GM19372 (cell line): ENCODE measurements at regions not wholly inside any gene's neighbourhood (a gene's known extent, or its start where the extent isn't known, plus 50 kb on each side); places are given as distances from the start of the nearest gene placed in this dataset.
"Not testable (repeated sequence)": the region's sequence is repeated elsewhere in the genome, so short reads cannot be mapped to it uniquely, and the experiment has no call there.

Experiments used
- ATAC-seq: cut with Tn5 transposase; IDR thresholded peaks from one replicate; pipeline ENCODE4 v1.9.1; 2021; ENCODE audit warnings: mild to moderate bottlenecking, low read depth, moderate library complexity; ENCODE audit not compliant: unreplicated experiment

- ATAC-seq: peak; percentile 97
Observed at GRCh38 chr14:37874429-37875109, 279.1 kb downstream of the TTC6 start.

- ATAC-seq: no peak
Observed at GRCh38 chr14:37888234-37888633, 292.8 kb downstream of the TTC6 start.

- no peak for ATAC-seq
Observed at GRCh38 chr14:37889087-37889486, 293.7 kb downstream of the TTC6 start.

GRCh38 chr14:37890095-37890494 lies 294.7 kb downstream of the TTC6 start:
- ATAC-seq: no peak

GRCh38 chr14:37891500-37891899 lies 296.1 kb downstream of the TTC6 start:
- ATAC-seq: not testable (repeated sequence)

- ATAC-seq: no peak
Observed at GRCh38 chr14:37894463-37894862, 299.0 kb downstream of the TTC6 start.

GRCh38 chr14:37899365-37899764 lies 303.9 kb downstream of the TTC6 start:
- ATAC-seq: no peak

GRCh38 chr14:37900561-37900960 lies 305.1 kb downstream of the TTC6 start:
- no peak for ATAC-seq

- ATAC-seq: no peak
Observed at GRCh38 chr14:37901978-37902377, 305.7 kb upstream of the SSTR1 start.

DNA sequence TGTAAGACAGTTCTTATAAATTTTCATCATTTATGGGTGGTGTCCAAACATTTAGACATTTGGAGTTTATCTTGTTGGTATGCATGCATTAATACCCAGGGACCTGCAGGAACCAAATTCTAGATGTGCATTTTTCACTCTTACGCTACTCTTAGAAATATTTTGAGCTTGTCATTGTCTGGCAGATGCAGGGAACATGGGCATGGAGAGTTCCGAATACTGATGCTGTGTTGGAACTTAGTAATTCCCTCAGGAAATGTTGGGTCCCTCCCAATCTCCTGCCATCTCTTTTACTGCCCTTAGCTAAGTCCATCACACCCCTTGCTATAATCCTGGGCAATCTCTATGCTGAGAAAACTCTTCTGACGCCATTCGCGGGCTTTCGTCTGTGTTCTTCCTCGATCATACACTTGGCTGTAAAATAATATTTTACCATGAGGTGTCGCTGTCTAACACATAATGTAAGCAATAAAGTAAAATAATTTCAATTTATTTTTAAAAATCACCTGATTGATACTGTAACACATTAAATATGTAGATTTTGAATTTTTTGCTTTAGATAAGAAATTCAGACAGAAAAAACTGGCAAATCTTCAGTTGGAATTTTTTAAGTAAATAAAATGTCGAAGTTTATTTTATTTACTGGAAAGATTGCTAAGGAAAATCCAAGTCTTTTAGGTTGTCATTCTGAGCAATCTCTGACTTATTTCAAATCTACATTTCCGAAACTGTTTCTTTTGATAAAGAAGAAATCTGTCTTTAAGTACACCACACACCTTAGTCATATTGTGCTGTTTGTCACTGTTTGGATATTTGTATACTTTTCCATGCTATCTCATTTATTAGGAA lies 304.1 kb upstream of the SSTR1 start:
- ATAC-seq: no peak

- ATAC-seq: no peak
Observed at GRCh38 chr14:37924622-37925021, 283.1 kb upstream of the SSTR1 start.

DNA sequence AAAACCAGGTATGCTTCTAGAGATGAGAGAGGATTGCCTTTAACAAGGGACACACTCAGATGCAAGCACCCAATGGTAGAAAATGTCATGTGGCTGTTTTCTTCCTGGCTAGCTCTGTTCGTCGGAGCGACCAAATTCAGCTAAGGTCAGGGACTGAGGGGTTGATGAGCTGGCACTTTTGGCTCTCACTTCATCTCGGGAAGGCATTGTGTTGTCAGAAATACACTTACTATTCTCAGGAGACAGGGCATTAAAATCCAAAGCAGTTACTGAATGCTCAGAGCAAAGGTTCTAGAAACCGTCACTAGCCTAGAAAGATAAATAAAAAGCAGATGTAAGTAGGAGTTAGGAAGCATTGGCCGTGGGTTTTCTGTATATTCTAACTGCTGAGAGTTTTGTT lies 275.7 kb upstream of the SSTR1 start:
- ATAC-seq: no peak

DNA sequence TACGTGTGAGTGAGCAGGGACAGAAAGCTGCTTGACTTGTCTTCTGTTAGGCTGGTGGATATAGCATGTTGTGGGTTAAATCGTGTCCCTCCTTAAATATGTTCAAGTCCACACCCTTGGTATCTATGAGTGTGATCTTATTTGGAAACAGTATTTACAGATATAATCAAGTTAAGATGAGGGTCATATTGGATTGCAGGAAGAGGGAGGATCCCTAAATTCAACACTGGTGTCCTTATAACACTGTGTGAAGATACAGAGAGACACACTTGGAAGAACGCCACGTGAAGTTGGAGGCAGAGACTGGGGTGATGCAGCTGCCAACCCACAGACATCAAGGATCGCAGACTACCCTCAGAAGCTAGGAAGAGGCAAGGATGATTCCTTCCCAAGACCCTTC lies 275.2 kb upstream of the SSTR1 start:
- ATAC-seq: no peak

- no peak for ATAC-seq
Observed at GRCh38 chr14:37936971-37937370, 270.7 kb upstream of the SSTR1 start.

- ATAC-seq: no peak
Observed at GRCh38 chr14:37939442-37940028, 268.2 kb upstream of the SSTR1 start.

- ATAC-seq: no peak
Observed at GRCh38 chr14:37945959-37946358, 261.7 kb upstream of the SSTR1 start.

DNA sequence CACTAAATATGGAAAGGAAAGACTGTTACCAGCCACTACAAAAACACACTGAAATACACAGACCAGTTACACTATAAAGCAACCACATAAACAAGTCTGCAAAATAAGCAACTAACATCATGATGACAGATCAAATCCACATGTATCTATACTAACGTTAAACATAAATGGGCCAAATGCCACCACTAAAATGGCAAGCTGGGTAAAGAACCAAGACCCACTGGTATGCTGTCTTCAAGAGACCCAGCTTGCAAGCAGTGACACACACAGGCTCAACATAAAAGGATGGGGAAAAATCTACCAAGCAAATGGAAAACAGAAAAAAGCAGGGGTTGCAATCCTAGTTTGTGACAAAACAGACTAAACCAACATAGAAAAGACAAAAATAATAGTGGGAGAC lies 260.9 kb upstream of the SSTR1 start:
- no peak for ATAC-seq

DNA sequence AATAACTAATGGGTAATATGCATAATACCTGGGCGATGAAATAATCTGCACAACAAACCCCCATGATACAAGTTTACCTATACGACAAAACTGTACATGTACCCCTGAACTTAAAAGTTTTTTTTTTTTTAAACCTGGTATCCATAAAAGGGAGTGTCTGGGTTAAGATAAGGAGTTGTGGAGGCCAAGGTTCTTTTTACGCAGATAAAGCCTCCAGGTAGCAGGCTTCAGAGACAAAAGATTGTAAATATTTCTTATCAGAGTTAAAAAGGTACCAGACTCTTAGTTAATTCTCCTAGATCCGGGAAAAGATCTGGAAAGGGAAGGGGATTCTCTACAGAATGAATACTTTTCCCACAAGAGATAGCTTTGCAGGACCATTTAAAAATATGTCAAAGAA lies 259.4 kb upstream of the SSTR1 start:
- ATAC-seq: no peak

DNA sequence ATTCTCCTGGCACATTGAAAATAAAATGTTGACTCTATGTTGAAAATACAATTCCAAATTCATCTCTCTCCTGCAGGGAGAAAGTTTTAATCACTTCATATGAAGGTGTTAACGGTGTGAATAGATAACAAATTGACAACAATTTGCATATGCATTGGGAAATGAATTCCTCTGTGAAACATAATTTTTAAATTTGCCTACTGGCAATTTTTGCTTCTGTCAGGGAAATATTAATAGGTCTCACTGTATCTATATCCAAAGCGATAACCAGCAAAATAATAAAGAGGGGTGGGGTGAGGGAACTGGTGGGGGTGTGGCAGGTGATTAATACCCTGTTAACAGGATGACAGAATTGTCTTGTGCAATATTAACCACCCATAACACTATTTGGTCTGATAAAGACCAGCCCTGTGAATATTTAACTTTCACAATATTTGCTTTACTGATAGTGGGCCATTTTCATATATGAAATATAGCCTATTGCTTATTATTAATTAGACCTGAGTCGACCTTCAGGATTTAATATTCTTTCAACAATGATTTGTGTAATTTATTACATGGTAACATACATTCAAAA lies 239.0 kb upstream of the SSTR1 start:
- no peak for ATAC-seq

GRCh38 chr14:37969511-37969979 lies 238.2 kb upstream of the SSTR1 start:
- no peak for ATAC-seq

DNA sequence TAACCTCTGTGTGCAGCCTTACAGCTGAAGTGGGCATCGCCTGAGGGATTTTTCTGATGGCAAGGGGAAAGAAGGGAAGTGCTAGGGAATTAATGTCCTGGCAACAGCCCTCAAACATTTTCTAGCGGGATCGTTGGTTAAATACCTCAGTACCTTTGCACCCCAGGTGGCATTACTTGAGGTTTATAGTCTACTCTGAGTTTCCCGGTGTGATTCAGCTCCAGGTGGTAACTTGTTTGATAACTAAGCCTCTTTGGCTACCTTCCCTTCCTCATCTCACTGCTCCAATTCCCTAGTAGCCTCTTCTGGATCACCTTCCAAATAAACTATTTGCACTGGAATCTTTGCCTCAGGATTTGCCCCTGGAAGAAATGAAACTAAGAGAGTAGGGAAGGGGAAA lies 237.0 kb upstream of the SSTR1 start:
- no peak for ATAC-seq
